DMS114 treated with DMSO at 0.1 percent for 48 hours (cell line): ENCODE measurements at regions not wholly inside any gene's neighbourhood (a gene's known extent, or its start where the extent isn't known, plus 50 kb on each side); places are given as distances from the start of the nearest gene placed in this dataset.

Experiments
- DNase-seq: peaks from one replicate; lab custom pipeline; 2025; ENCODE audit not compliant: unreplicated experiment; lab: John Stamatoyannopoulos, UW

GRCh38 chrX:110408949-110409588 is 50.4 kb downstream of the RTL9 start:
- no peak for DNase-seq

GRCh38 chrX:110409925-110410324 is 51.3 kb downstream of the RTL9 start:
- DNase-seq = no peak

- DNase-seq = no peak
Observed at GRCh38 chrX:110410603-110411002, 52.0 kb downstream of the RTL9 start.

- peak; percentile 60 for DNase-seq
Observed at GRCh38 chrX:110412971-110413726, 54.5 kb downstream of the RTL9 start.

- DNase-seq = no peak
Observed at GRCh38 chrX:110413727-110414124, 55.1 kb downstream of the RTL9 start.

GRCh38 chrX:110414273-110414672 is 55.6 kb downstream of the RTL9 start:
- DNase-seq = no peak

GRCh38 chrX:110414679-110415439 is 56.2 kb downstream of the RTL9 start:
- DNase-seq = no peak

- no peak for DNase-seq
Observed at GRCh38 chrX:110415440-110416170, 57.0 kb downstream of the RTL9 start.

GRCh38 chrX:110417128-110417527 is 58.5 kb downstream of the RTL9 start:
- DNase-seq = no peak

GRCh38 chrX:110418316-110419235 is 59.9 kb downstream of the RTL9 start:
- DNase-seq = peak; percentile 31

GRCh38 chrX:110419512-110419911 is 60.9 kb downstream of the RTL9 start:
- DNase-seq = no peak

GRCh38 chrX:110420771-110421499 is 62.3 kb downstream of the RTL9 start:
- DNase-seq = no peak

GRCh38 chrX:110421500-110422455 is 63.1 kb downstream of the RTL9 start:
- DNase-seq = no peak

- no peak for DNase-seq
Observed at GRCh38 chrX:110425222-110426154, 66.8 kb downstream of the RTL9 start.

- DNase-seq = no peak
Observed at GRCh38 chrX:110426155-110426504, 67.5 kb downstream of the RTL9 start.

- DNase-seq = no peak
Observed at GRCh38 chrX:110427076-110427475, 68.4 kb downstream of the RTL9 start.

GRCh38 chrX:110428144-110428543 is 69.5 kb downstream of the RTL9 start:
- DNase-seq = no peak
